ENCODE measurements at regions not wholly inside any gene's neighbourhood (a gene's known extent, or its start where the extent isn't known, plus 50 kb on each side); places are given as distances from the start of the nearest gene placed in this dataset.

GRCh38 chr18:6628187-6628586 lies 101.3 kb upstream of the ARHGAP28 start:
- TF ChIP-seq CTCF (IDR thresholded peaks at IDR 0.05; ENCODE audit: insufficient read depth, low read length, poor library complexity, severe bottlenecking): no peak
- no peak for TF ChIP-seq EZH2phosphoT487 (conservative IDR thresholded peaks at IDR 0.05; ENCODE audit: low read length)

All from SU-DHL-6 (cell line).